ENCODE measurements at regions not wholly inside any gene's neighbourhood (a gene's known extent, or its start where the extent isn't known, plus 50 kb on each side); places are given as distances from the start of the nearest gene placed in this dataset.
"Not testable (repeated sequence)": the region's sequence is repeated elsewhere in the genome, so short reads cannot be mapped to it uniquely, and the experiment has no call there.

- no peak overlapping the region for H3K27ac Mint-ChIP-seq
- no peaks in the 10 kb centered on the region for H3K27me3 Mint-ChIP-seq
- peaks cover 5 to 47% (median 24%) of the 10 kb centered on the region in 9 donors for H3K9me3 Mint-ChIP-seq
- no peak overlapping the region for H3K4me3 Mint-ChIP-seq
- peaks cover 0 to 8% (median 1%) of the 10 kb centered on the region in 3 donors for H3K36me3 Mint-ChIP-seq
- ATAC-seq (no peak), DNase-seq (no peak)
- POLR2A ChIA-PET = no interaction called here
- H3K4me1 Mint-ChIP-seq = no peaks in the 10 kb centered on the region
Measured at GRCh38 chr2:125796784-125797183, 859.2 kb upstream of the GYPC start.

GRCh38 chr2:125797192-125797591 lies 858.8 kb upstream of the GYPC start:
- DNase-seq (no peak), ATAC-seq (no peak)
- Mint-ChIP-seq H3K9me3 (peaks cover 5 to 49% (median 24%) of the 10 kb centered on the region in 9 donors), H3K27ac (no peak overlapping the region), H3K4me1 (no peaks in the 10 kb centered on the region), H3K36me3 (peaks cover 0 to 8% (median 1%) of the 10 kb centered on the region in 3 donors), H3K27me3 (no peaks in the 10 kb centered on the region), H3K4me3 (no peak overlapping the region)
- POLR2A ChIA-PET = no interaction called here

- DNase-seq = no peak
- H3K4me1 Mint-ChIP-seq = no peaks in the 10 kb centered on the region
- POLR2A ChIA-PET = no interaction called here
- ATAC-seq = no peak
- no peak overlapping the region for H3K4me3 Mint-ChIP-seq
- no peaks in the 10 kb centered on the region for H3K36me3 Mint-ChIP-seq
- no peaks in the 10 kb centered on the region for H3K27me3 Mint-ChIP-seq
- no peak overlapping the region for H3K27ac Mint-ChIP-seq
- peaks cover 0 to 26% (median 3%) of the 10 kb centered on the region in 9 donors for H3K9me3 Mint-ChIP-seq
Measured at GRCh38 chr2:125822746-125823145, 833.2 kb upstream of the GYPC start.

- H3K4me3 Mint-ChIP-seq, DNase-seq, H3K4me1 Mint-ChIP-seq, H3K27ac Mint-ChIP-seq, ATAC-seq, H3K27me3 Mint-ChIP-seq, POLR2A ChIA-PET, H3K36me3 Mint-ChIP-seq: not testable (repeated sequence)
- peaks cover 0 to 27% (median 9%) of the 10 kb centered on the region in 9 donors for H3K9me3 Mint-ChIP-seq
Measured at GRCh38 chr2:125825781-125826180, 830.2 kb upstream of the GYPC start.

- Mint-ChIP-seq H3K36me3 (no peaks in the 10 kb centered on the region), H3K27me3 (no peaks in the 10 kb centered on the region), H3K4me3 (no peak overlapping the region), H3K27ac (no peak overlapping the region), H3K4me1 (no peaks in the 10 kb centered on the region), H3K9me3 (peaks cover 0 to 12% (median 0%) of the 10 kb centered on the region in 9 donors)
- POLR2A ChIA-PET = no interaction called here
- no peak for ATAC-seq
- DNase-seq = no peak
Measured at GRCh38 chr2:125837128-125837527, 818.8 kb upstream of the GYPC start.

GRCh38 chr2:125837611-125838010 lies 818.3 kb upstream of the GYPC start:
- POLR2A ChIA-PET = no interaction called here
- no peak for DNase-seq
- no peak for ATAC-seq
- Mint-ChIP-seq H3K27me3 (no peaks in the 10 kb centered on the region), H3K4me1 (no peaks in the 10 kb centered on the region), H3K9me3 (peaks cover 0 to 12% (median 0%) of the 10 kb centered on the region in 9 donors), H3K27ac (no peak overlapping the region), H3K4me3 (no peak overlapping the region), H3K36me3 (no peaks in the 10 kb centered on the region)

GRCh38 chr2:125839945-125840344 lies 816.0 kb upstream of the GYPC start:
- Mint-ChIP-seq H3K4me3 (no peak overlapping the region), H3K27me3 (no peaks in the 10 kb centered on the region), H3K36me3 (no peaks in the 10 kb centered on the region), H3K4me1 (no peaks in the 10 kb centered on the region), H3K27ac (no peak overlapping the region), H3K9me3 (peaks cover 0 to 8% (median 3%) of the 10 kb centered on the region in 9 donors)
- POLR2A ChIA-PET = no interaction called here
- DNase-seq = no peak
- no peak for ATAC-seq

- Mint-ChIP-seq H3K4me1 (no peaks in the 10 kb centered on the region), H3K27me3 (no peaks in the 10 kb centered on the region), H3K27ac (no peak overlapping the region), H3K36me3 (no peaks in the 10 kb centered on the region), H3K4me3 (no peak overlapping the region), H3K9me3 (peaks cover 0 to 8% (median 3%) of the 10 kb centered on the region in 9 donors)
- ATAC-seq (no peak), DNase-seq (no peak)
- POLR2A ChIA-PET = no interaction called here
Measured at GRCh38 chr2:125842041-125842440, 813.9 kb upstream of the GYPC start.

- DNase-seq (no peak), ATAC-seq (no peak)
- H3K36me3 Mint-ChIP-seq = no peaks in the 10 kb centered on the region
- POLR2A ChIA-PET = no interaction called here
- H3K9me3 Mint-ChIP-seq = peaks cover 0 to 13% (median 0%) of the 10 kb centered on the region in 9 donors
- no peak overlapping the region for H3K27ac Mint-ChIP-seq
- no peak overlapping the region for H3K4me3 Mint-ChIP-seq
- no peaks in the 10 kb centered on the region for H3K4me1 Mint-ChIP-seq
- H3K27me3 Mint-ChIP-seq = peaks cover 0 to 2% (median 0%) of the 10 kb centered on the region in 5 donors
Measured at GRCh38 chr2:125850541-125850940, 805.4 kb upstream of the GYPC start.

- H3K36me3 Mint-ChIP-seq = no peaks in the 10 kb centered on the region
- peaks cover 0 to 2% (median 0%) of the 10 kb centered on the region in 5 donors for H3K27me3 Mint-ChIP-seq
- no peak for DNase-seq
- H3K4me3 Mint-ChIP-seq = no peak overlapping the region
- peaks cover 0 to 18% (median 0%) of the 10 kb centered on the region in 9 donors for H3K9me3 Mint-ChIP-seq
- no peak for ATAC-seq
- POLR2A ChIA-PET = no interaction called here
- H3K4me1 Mint-ChIP-seq = no peaks in the 10 kb centered on the region
- H3K27ac Mint-ChIP-seq = no peak overlapping the region
Measured at GRCh38 chr2:125852364-125852763, 803.6 kb upstream of the GYPC start.

- Mint-ChIP-seq H3K27me3 (peaks cover 0 to 2% (median 0%) of the 10 kb centered on the region in 5 donors), H3K4me1 (no peaks in the 10 kb centered on the region), H3K36me3 (no peaks in the 10 kb centered on the region), H3K4me3 (no peak overlapping the region), H3K27ac (no peak overlapping the region), H3K9me3 (peaks cover 0 to 18% (median 0%) of the 10 kb centered on the region in 9 donors)
- DNase-seq (no peak), ATAC-seq (no peak)
- POLR2A ChIA-PET = no interaction called here
Measured at GRCh38 chr2:125853626-125854025, 802.3 kb upstream of the GYPC start.

GRCh38 chr2:125855204-125855603 lies 800.8 kb upstream of the GYPC start:
- POLR2A ChIA-PET = no interaction called here
- no peak overlapping the region for H3K27ac Mint-ChIP-seq
- no peak for ATAC-seq
- H3K36me3 Mint-ChIP-seq = no peaks in the 10 kb centered on the region
- peaks cover 0 to 2% (median 0%) of the 10 kb centered on the region in 5 donors for H3K27me3 Mint-ChIP-seq
- H3K4me1 Mint-ChIP-seq = no peaks in the 10 kb centered on the region
- no peak for DNase-seq
- peaks cover 0 to 18% (median 0%) of the 10 kb centered on the region in 9 donors for H3K9me3 Mint-ChIP-seq
- no peak overlapping the region for H3K4me3 Mint-ChIP-seq

- no peak for ATAC-seq
- POLR2A ChIA-PET = no interaction called here
Measured at GRCh38 chr2:125857971-125858794, 797.8 kb upstream of the GYPC start.

GRCh38 chr2:125861461-125861860 lies 794.5 kb upstream of the GYPC start:
- no peak overlapping the region for H3K27ac Mint-ChIP-seq
- H3K9me3 Mint-ChIP-seq = peaks cover 0 to 5% (median 0%) of the 10 kb centered on the region in 9 donors
- H3K36me3 Mint-ChIP-seq = no peaks in the 10 kb centered on the region
- H3K4me1 Mint-ChIP-seq = no peaks in the 10 kb centered on the region
- POLR2A ChIA-PET = no interaction called here
- H3K27me3 Mint-ChIP-seq = no peaks in the 10 kb centered on the region
- DNase-seq = no peak
- H3K4me3 Mint-ChIP-seq = no peak overlapping the region
- ATAC-seq = no peak

More at GRCh38 chr2:125857971-125858794, 797.8 kb upstream of the GYPC start:
- peaks cover 0 to 9% (median 0%) of the 10 kb centered on the region in 9 donors for H3K9me3 Mint-ChIP-seq
- no peak overlapping the region for H3K27ac Mint-ChIP-seq
- H3K4me3 Mint-ChIP-seq = no peak overlapping the region
- peaks cover 0 to 2% (median 0%) of the 10 kb centered on the region in 5 donors for H3K27me3 Mint-ChIP-seq
- DNase-seq = no peak
- H3K36me3 Mint-ChIP-seq = no peaks in the 10 kb centered on the region
- no peaks in the 10 kb centered on the region for H3K4me1 Mint-ChIP-seq

All from naive thymus-derived CD8-positive, alpha-beta T cell (primary cell).